ENCODE measurements at regions not wholly inside any gene's neighbourhood (a gene's known extent, or its start where the extent isn't known, plus 50 kb on each side); places are given as distances from the start of the nearest gene placed in this dataset.

DNA sequence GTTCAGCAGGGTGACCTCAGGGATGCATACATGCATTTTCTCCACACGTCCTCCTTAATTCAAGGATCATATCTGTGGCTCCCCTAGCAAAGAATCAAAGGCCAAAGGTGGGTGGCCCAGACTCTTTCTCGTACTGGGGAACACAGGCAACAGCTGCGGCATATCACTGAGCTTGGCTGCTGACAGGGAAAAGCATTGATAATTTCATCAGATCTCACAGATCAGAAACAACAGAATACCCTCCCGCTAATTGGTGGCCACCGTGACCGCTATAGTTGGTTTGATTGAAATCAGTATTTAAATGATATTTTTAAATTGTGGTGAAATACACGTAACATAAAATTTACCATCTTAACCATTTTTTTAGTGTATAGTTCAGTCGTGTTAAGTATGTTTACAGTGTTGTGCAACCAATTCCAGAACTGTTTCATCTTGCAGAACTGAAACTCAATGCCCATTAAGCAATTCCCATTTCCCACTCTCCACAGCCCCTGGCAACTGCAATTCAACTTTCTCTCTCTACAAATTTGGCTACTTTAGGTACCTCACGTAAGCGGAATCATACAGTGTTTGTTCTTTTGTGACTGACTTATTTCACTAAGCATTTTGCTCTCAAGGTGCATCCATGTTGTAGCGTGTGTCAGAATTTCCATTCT, 74.7 kb upstream of the TMEM170B start (continued):
- TF ChIP-seq ZNF577 (CRISPR knock-in tag; IDR thresholded peaks at IDR 0.05; ENCODE audit: borderline replicate concordance, low read depth) = no peak
- TF ChIP-seq PAX8 (CRISPR knock-in tag; IDR thresholded peaks at IDR 0.05; ENCODE audit: borderline replicate concordance) = no peak
- no peak for TF ChIP-seq TMF1 (CRISPR knock-in tag; IDR thresholded peaks at IDR 0.05; ENCODE audit: low read depth)
- TF ChIP-seq ZNF563 (CRISPR knock-in tag; IDR thresholded peaks at IDR 0.05) = no peak
- no peak for TF ChIP-seq ATM (IDR thresholded peaks at IDR 0.05; ENCODE audit: borderline replicate concordance)
- TF ChIP-seq ISL2 (CRISPR knock-in tag; IDR thresholded peaks at IDR 0.05) = peak; percentile 84
- TF ChIP-seq JARID2 (CRISPR knock-in tag; IDR thresholded peaks at IDR 0.05; ENCODE audit: insufficient replicate concordance) = no peak
- TF ChIP-seq HOXA5 (CRISPR knock-in tag; IDR thresholded peaks at IDR 0.05) = peak; percentile 33; the same call in 1 of the 2 replicates
- TF ChIP-seq GATA4 (IDR thresholded peaks at IDR 0.05; ENCODE audit: borderline replicate concordance, low read depth) = no peak
- no peak for TF ChIP-seq KLF11 (CRISPR knock-in tag; IDR thresholded peaks at IDR 0.05)
- TF ChIP-seq, protein P1, sequence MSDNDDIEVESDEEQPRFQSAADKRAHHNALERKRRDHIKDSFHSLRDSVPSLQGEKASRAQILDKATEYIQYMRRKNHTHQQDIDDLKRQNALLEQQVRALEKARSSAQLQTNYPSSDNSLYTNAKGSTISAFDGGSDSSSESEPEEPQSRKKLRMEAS (IDR thresholded peaks at IDR 0.05) = no peak
- no peak for TF ChIP-seq IKZF1 (IDR thresholded peaks at IDR 0.05)
- TF ChIP-seq MIER3 (CRISPR knock-in tag; IDR thresholded peaks at IDR 0.05; ENCODE audit: borderline replicate concordance) = peak; percentile 36; the same call in 1 of the 2 replicates
- peak; percentile 71 for TF ChIP-seq NCOA2 (CRISPR knock-in tag; IDR thresholded peaks at IDR 0.05)
- TF ChIP-seq AGO2 (optimal IDR thresholded peaks at IDR 0.05; ENCODE audit: low read depth, low read length) = no peak
- no peak for TF ChIP-seq ZNF484 (CRISPR knock-in tag; IDR thresholded peaks at IDR 0.05; ENCODE audit: borderline replicate concordance, low read depth)
- TF ChIP-seq, protein P2, sequence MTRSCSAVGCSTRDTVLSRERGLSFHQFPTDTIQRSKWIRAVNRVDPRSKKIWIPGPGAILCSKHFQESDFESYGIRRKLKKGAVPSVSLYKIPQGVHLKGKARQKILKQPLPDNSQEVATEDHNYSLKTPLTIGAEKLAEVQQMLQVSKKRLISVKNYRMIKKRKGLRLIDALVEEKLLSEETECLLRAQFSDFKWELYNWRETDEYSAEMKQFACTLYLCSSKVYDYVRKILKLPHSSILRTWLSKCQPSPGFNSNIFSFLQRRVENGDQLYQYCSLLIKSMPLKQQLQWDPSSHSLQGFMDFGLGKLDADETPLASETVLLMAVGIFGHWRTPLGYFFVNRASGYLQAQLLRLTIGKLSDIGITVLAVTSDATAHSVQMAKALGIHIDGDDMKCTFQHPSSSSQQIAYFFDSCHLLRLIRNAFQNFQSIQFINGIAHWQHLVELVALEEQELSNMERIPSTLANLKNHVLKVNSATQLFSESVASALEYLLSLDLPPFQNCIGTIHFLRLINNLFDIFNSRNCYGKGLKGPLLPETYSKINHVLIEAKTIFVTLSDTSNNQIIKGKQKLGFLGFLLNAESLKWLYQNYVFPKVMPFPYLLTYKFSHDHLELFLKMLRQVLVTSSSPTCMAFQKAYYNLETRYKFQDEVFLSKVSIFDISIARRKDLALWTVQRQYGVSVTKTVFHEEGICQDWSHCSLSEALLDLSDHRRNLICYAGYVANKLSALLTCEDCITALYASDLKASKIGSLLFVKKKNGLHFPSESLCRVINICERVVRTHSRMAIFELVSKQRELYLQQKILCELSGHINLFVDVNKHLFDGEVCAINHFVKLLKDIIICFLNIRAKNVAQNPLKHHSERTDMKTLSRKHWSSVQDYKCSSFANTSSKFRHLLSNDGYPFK (CRISPR knock-in tag; IDR thresholded peaks at IDR 0.05; ENCODE audit: borderline replicate concordance) = no peak
- no peak for TF ChIP-seq STAG1 (CRISPR knock-in tag; IDR thresholded peaks at IDR 0.05)
- peak; percentile 61 for TF ChIP-seq RXRB (CRISPR knock-in tag; IDR thresholded peaks at IDR 0.05; ENCODE audit: borderline replicate concordance)
- TF ChIP-seq, protein P3, sequence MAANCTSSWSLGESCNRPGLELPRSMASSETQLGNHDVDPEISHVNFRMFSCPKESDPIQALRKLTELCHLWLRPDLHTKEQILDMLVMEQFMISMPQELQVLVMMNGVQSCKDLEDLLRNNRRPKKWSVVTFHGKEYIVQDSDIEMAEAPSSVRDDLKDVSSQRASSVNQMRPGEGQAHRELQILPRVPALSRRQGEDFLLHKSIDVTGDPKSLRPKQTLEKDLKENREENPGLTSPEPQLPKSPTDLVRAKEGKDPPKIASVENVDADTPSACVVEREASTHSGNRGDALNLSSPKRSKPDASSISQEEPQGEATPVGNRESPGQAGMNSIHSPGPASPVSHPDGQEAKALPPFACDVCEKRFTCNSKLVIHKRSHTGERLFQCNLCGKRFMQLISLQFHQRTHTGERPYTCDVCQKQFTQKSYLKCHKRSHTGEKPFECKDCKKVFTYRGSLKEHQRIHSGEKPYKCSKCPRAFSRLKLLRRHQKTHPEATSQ (CRISPR knock-in tag; IDR thresholded peaks at IDR 0.05; ENCODE audit: borderline replicate concordance) = no peak
- no peak for TF ChIP-seq PCBP2 (optimal IDR thresholded peaks at IDR 0.05; ENCODE audit: low read depth, low read length, poor library complexity, severe bottlenecking)
- TF ChIP-seq TEAD3 (CRISPR knock-in tag; optimal IDR thresholded peaks at IDR 0.05; ENCODE audit: borderline replicate concordance) = peak; percentile 46
- no peak for TF ChIP-seq CENPT (CRISPR knock-in tag; IDR thresholded peaks at IDR 0.05; ENCODE audit: low read depth)
- TF ChIP-seq ZNF570 (CRISPR knock-in tag; IDR thresholded peaks at IDR 0.05; ENCODE audit: borderline replicate concordance) = no peak
- TF ChIP-seq ZSCAN12 (CRISPR knock-in tag; IDR thresholded peaks at IDR 0.05) = no peak
- no peak for TF ChIP-seq ZNF720 (CRISPR knock-in tag; IDR thresholded peaks at IDR 0.05)
- no peak for TF ChIP-seq JUND (CRISPR knock-in tag; IDR thresholded peaks at IDR 0.05)

All from HepG2 (cell line).